Transverse colon (tissue), 4 donors: ENCODE measurements at regions not wholly inside any gene's neighbourhood (a gene's known extent, or its start where the extent isn't known, plus 50 kb on each side); places are given as distances from the start of the nearest gene placed in this dataset.
"Not testable (repeated sequence)": the region's sequence is repeated elsewhere in the genome, so short reads cannot be mapped to it uniquely, and the experiment has no call there.

ENCODE experiments used
- DNase-seq: peaks from one replicate; pipeline ENCODE4 v3.0.0-alpha.2; 2019
- H3K27ac ChIP-seq, 4 donors: fragments of 200-600 bp; sonication (generic); 2 replicates each; pipeline ENCODE4 v1.5.1; 2016 to 2018; ENCODE audit warnings: inconsistent platforms in 4 of 4
- H3K27me3 ChIP-seq: fragments of 200-600 bp; sonication (generic); 2 replicates; pipeline ENCODE4 v1.5.1; 2017; ENCODE audit warnings: inconsistent platforms
- H3K36me3 ChIP-seq, 4 donors: fragments of 200-600 bp; sonication (generic); 2 replicates each; pipeline ENCODE4 v1.5.1; 2017 to 2019; ENCODE audit warnings: inconsistent platforms in 4 of 4
- H3K4me1 ChIP-seq, 4 donors: fragments of 200-600 bp; sonication (generic); 2 replicates each; pipeline ENCODE4 v1.5.1; 2017 to 2020; ENCODE audit warnings: inconsistent platforms in 4 of 4
- H3K4me3 ChIP-seq, 4 donors: fragments of 200-600 bp; sonication (generic); 1 replicate in 1 of 4; 2 replicates in 3 of 4; pipeline versions ENCODE4 v1.5.1 to v1.6.1; 2017 to 2019; ENCODE audit warnings: inconsistent platforms in 4 of 4
- H3K9me3 ChIP-seq, 2 donors: fragments of 200-600 bp; sonication (generic); 2 replicates each; pipeline ENCODE4 v1.5.1; 2017 to 2019; ENCODE audit warnings: inconsistent platforms in 2 of 2
- CTCF ChIP-seq, 5 experiments: fragments of 200-600 bp in 3 of 5; fragments of 450-650 bp in 2 of 5; sonication (generic) in 3 of 5; IDR thresholded peaks; 1 replicate in 2 of 5; 2 replicates in 3 of 5; pipeline ENCODE4 v1.5.1; 2016 to 2017; ENCODE audit warnings: antibody characterized with exemption in 5 of 5, inconsistent platforms in 3 of 5, mild to moderate bottlenecking in 2 of 5, moderate library complexity in 1 of 5
- WGBS, 2 donors: methylation state at CpG; one replicate each; pipeline ENCODE4 v1.1.5; 2018; ENCODE audit warnings: low coverage in 1 of 2; 5-methylcytosine and 5-hydroxymethylcytosine counted together
- in situ Hi-C, 4 donors: fragments of 200-750 bp; cut with MboI; loops; one replicate each; pipeline versions ENCODE4 v1.15.0 to v1.15.1; 2017; ENCODE audit warnings: low sequenced_read_pairs in 3 of 4, low pct_ligation_motif_present in 1 of 4, low pct_unique_long_range_greater_than_20kb in 1 of 4
- intact Hi-C: fragments of 100-400 bp; cut with DNase I; formaldehyde crosslinking; loops from one replicate; pipeline ENCODE4 v1.15.1; 2023; ENCODE audit warnings: low total_unique reads
- small RNA-seq, 4 donors: library from RNA; depleted of rRNA; stranded (forward); fragments of <200 nt; gene quantifications; one replicate each; pipeline ENCODE3, GENCODE V24; 2016

- peak overlapping the region in 3 of 4 donors; percentile 20 to 56 (median 35) for H3K4me3 ChIP-seq
- in situ Hi-C loops, H3K27ac ChIP-seq, H3K9me3 ChIP-seq, intact Hi-C loops, DNase-seq, H3K36me3 ChIP-seq, H3K4me1 ChIP-seq: not testable (repeated sequence)
- peaks cover 36% of the 10 kb centered on the region for H3K27me3 ChIP-seq
- WGBS, 2 donors: 0% methylated on average over 9 of the region's 36 CpGs; no CpG with 5 or more reads in 1 of the 2 donors
These were observed 119.8 kb downstream of the OTOP1 start for GRCh38 chr4:4106923-4107322.

- H3K4me1 ChIP-seq, H3K36me3 ChIP-seq, H3K9me3 ChIP-seq, intact Hi-C loops, H3K27ac ChIP-seq, in situ Hi-C loops: not testable (repeated sequence)
- Histone ChIP-seq H3K27me3 (peaks cover 36% of the 10 kb centered on the region), H3K4me3 (peak overlapping the region in 3 of 4 donors; percentile 20 to 56 (median 35))
- WGBS, 2 donors: 37% methylated on average over 10 of the region's 52 CpGs; no CpG with 5 or more reads in 1 of the 2 donors
- peak in 4 of 5 experiments; percentile 51 to 80 (median 59) for TF ChIP-seq CTCF (IDR thresholded peaks at IDR 0.05)
- DNase-seq: peak; percentile 66
These were observed 119.2 kb downstream of the OTOP1 start for GRCh38 chr4:4107411-4108107.

GRCh38 chr4:4115381-4115780 is 111.3 kb downstream of the OTOP1 start:
- H3K4me3 ChIP-seq, intact Hi-C loops, DNase-seq, H3K36me3 ChIP-seq, H3K9me3 ChIP-seq, in situ Hi-C loops, H3K27me3 ChIP-seq, H3K27ac ChIP-seq, H3K4me1 ChIP-seq: not testable (repeated sequence)
- WGBS, 2 donors: 83% methylated on average over 13 of the region's 13 CpGs; no CpG with 5 or more reads in 1 of the 2 donors

GRCh38 chr4:4116901-4117300 is 109.8 kb downstream of the OTOP1 start:
- DNase-seq, H3K36me3 ChIP-seq, H3K27ac ChIP-seq, H3K4me1 ChIP-seq, in situ Hi-C loops, H3K27me3 ChIP-seq, H3K9me3 ChIP-seq, H3K4me3 ChIP-seq, intact Hi-C loops: not testable (repeated sequence)
- WGBS, 2 donors: 38 to 60% methylated on average over 1 of the region's 1 CpG

- H3K4me3 ChIP-seq, DNase-seq, in situ Hi-C loops, H3K9me3 ChIP-seq, H3K4me1 ChIP-seq, H3K27ac ChIP-seq, H3K36me3 ChIP-seq, intact Hi-C loops, H3K27me3 ChIP-seq: not testable (repeated sequence)
- WGBS, 2 donors: 81 to 85% methylated on average over 4 to 8 of the region's 8 CpGs
These were observed 92.4 kb downstream of the OTOP1 start for GRCh38 chr4:4134368-4134767.

GRCh38 chr4:4136621-4137020 is 90.1 kb downstream of the OTOP1 start:
- H3K27me3 ChIP-seq, DNase-seq, H3K9me3 ChIP-seq, in situ Hi-C loops, intact Hi-C loops, H3K27ac ChIP-seq, H3K4me1 ChIP-seq, H3K4me3 ChIP-seq, H3K36me3 ChIP-seq: not testable (repeated sequence)
- 90 to 96% methylated on average over 5 to 9 of the region's 9 CpGs for WGBS, 2 donors

Small RNA genes in the stretch of these regions (small RNA-seq; reads per million reads assigned to genes)
- 0 reads per million in 4 donors for gene AC116562.3
